SK-N-MC (cell line): ENCODE measurements at regions not wholly inside any gene's neighbourhood (a gene's known extent, or its start where the extent isn't known, plus 50 kb on each side); places are given as distances from the start of the nearest gene placed in this dataset.

Experiments used
- DNase-seq: peaks from one replicate; pipeline ENCODE4 v3.0.0-alpha.2; 2011; ENCODE audit warnings: low read depth, low spot score
- H3K27ac ChIP-seq: fragments of 200-600 bp; sonication (generic); 2 replicates; pipeline ENCODE4 v1.5.1; 2016; ENCODE audit warnings: mixed run types
- H3K36me3 ChIP-seq: fragments of 200-600 bp; sonication (generic); 2 replicates; pipeline ENCODE4 v1.6.1; 2017; ENCODE audit warnings: antibody characterized with exemption, low read length, mixed read lengths; ENCODE audit not compliant: insufficient read depth
- H3K4me3 ChIP-seq: fragments of 200-600 bp; sonication (generic); 2 replicates; pipeline ENCODE4 v1.5.1; 2016
- H3K9ac ChIP-seq: fragments of 200-600 bp; sonication (generic); 2 replicates; pipeline ENCODE4 v1.8.0; 2017; ENCODE audit warnings: mixed run types, mixed read lengths; ENCODE audit not compliant: insufficient read length
- H3K9me3 ChIP-seq: fragments of 200-600 bp; sonication (generic); 2 replicates; pipeline ENCODE4 v1.6.1; 2017; ENCODE audit warnings: low read depth, mild to moderate bottlenecking, antibody characterized with exemption, low read length, moderate library complexity, mixed read lengths
- EZH2 ChIP-seq: fragments of 200-600 bp; sonication (generic); IDR thresholded peaks from one replicate; pipeline ENCODE4 v1.6.1; 2017; ENCODE audit warnings: antibody characterized with exemption
- FOXP2 ChIP-seq: optimal IDR thresholded peaks from 2 replicates; pipeline ENCODE3; 2011; ENCODE audit warnings: mild to moderate bottlenecking, moderate library complexity; ENCODE audit not compliant: insufficient read depth; ENCODE audit errors: extremely low read length, control extremely low read depth
- POLR2AphosphoS5 ChIP-seq: IDR thresholded peaks from 2 replicates; pipeline ENCODE4 v1.6.1; 2012; ENCODE audit warnings: mild to moderate bottlenecking, low read depth, low read length, borderline replicate concordance

- no peaks in the 10 kb centered on the region for H3K9me3 ChIP-seq
- no peaks in the 10 kb centered on the region for H3K36me3 ChIP-seq
- no peak overlapping the region for H3K27ac ChIP-seq
- no peak overlapping the region for H3K9ac ChIP-seq
- TF ChIP-seq POLR2AphosphoS5 (no peak), EZH2 (no peak), FOXP2 (no peak)
- no peak for DNase-seq
- no peak overlapping the region for H3K4me3 ChIP-seq
Observed at GRCh38 chr2:226583715-226584114, 215.9 kb downstream of the IRS1 start.

GRCh38 chr2:226581661-226582060 lies 218.0 kb downstream of the IRS1 start:
- H3K9me3 ChIP-seq = no peaks in the 10 kb centered on the region
- H3K9ac ChIP-seq = no peak overlapping the region
- no peak for DNase-seq
- no peaks in the 10 kb centered on the region for H3K36me3 ChIP-seq
- no peak overlapping the region for H3K4me3 ChIP-seq
- TF ChIP-seq FOXP2 (no peak), POLR2AphosphoS5 (no peak), EZH2 (no peak)
- H3K27ac ChIP-seq = no peak overlapping the region

DNA sequence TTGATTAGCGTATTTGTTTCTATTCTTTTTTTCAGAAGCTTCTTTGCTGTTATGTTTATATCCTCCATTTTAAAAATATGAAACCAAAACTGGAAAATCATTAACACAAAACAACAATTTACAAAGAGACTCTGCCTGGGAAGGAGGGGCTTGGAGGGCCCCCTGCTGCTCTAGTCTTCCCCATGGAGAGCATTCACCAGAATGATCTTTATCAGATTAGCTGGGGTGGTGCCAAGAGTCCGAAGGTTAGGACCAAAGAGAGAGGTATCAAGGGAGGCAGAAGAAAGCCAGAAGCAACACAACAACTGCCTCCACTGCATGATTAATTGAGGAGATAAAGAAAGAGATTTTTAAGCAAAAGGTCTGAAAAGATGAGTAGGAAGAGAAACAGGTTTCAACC lies 218.6 kb downstream of the IRS1 start:
- Histone ChIP-seq H3K9ac (no peak overlapping the region), H3K27ac (no peak overlapping the region), H3K4me3 (no peak overlapping the region), H3K36me3 (no peaks in the 10 kb centered on the region), H3K9me3 (no peaks in the 10 kb centered on the region)
- no peak for DNase-seq
- TF ChIP-seq EZH2 (no peak), FOXP2 (no peak), POLR2AphosphoS5 (no peak)

DNA sequence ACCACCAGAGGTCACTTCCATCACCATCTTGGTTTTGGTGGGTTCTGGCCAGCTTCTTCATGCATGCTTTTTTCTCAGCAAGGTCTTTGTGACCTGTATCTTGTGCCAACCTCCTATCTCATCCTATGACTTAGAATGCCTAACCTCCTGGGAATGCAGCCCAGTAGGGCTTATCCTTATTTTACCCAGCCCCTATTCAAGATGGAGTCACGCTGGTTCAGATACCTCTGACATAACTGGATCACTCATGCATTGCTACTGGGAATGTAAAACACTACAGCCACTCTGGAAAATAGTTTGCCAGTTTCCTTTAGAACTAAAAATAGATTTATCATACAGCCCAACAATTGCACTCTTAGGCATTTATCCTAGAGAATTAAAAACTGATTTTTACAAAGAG lies 219.2 kb downstream of the IRS1 start:
- TF ChIP-seq FOXP2 = no peak
- no peak for TF ChIP-seq POLR2AphosphoS5
- TF ChIP-seq EZH2 = no peak
- H3K9me3 ChIP-seq = no peaks in the 10 kb centered on the region
- H3K4me3 ChIP-seq = no peak overlapping the region
- H3K9ac ChIP-seq = no peak overlapping the region
- no peaks in the 10 kb centered on the region for H3K36me3 ChIP-seq
- DNase-seq = no peak
- H3K27ac ChIP-seq = no peak overlapping the region

DNA sequence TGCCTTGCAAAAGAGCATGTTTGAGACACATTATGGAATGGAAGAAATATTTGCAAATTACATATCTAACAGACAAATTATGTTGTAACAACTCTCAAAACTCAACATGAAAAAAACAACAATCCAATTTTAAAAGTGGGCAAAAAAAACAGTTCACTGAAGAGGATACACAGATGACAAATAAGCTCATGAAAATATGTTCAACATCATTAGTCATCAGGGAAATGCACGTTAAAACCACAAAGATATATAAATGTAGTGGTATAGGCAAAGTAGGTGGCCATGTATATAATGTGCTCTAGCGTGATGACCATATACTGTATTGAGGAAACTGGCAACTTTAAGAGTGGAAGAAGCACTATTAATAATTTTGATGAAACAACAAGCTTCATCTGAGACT lies 220.1 kb downstream of the IRS1 start:
- Histone ChIP-seq H3K27ac (no peak overlapping the region), H3K9me3 (no peaks in the 10 kb centered on the region), H3K4me3 (no peak overlapping the region), H3K36me3 (no peaks in the 10 kb centered on the region), H3K9ac (no peak overlapping the region)
- no peak for DNase-seq
- TF ChIP-seq EZH2 = no peak
- TF ChIP-seq FOXP2 = no peak
- no peak for TF ChIP-seq POLR2AphosphoS5

DNA sequence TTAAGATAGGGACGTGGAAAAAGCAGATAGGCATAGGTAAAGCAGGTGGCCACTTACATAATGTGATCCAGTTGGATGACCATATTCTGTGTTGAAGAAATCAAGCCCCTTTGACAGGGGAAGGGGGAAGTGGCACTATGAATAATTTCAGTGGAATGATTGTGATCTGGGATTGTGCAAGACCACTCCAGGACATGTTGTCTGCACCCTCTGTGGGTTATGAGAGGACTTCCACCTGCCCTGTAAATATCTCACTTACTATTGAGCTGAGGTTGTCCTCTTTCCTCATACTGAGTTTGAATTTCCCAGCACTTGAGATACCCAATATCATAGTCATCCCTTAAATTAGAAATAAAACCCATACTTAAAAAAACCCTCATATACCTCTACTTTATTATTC lies 220.7 kb downstream of the IRS1 start:
- Histone ChIP-seq H3K4me3 (no peak overlapping the region), H3K9me3 (no peaks in the 10 kb centered on the region), H3K9ac (no peak overlapping the region), H3K27ac (no peak overlapping the region), H3K36me3 (no peaks in the 10 kb centered on the region)
- TF ChIP-seq POLR2AphosphoS5 = no peak
- no peak for DNase-seq

- TF ChIP-seq FOXP2 (no peak), EZH2 (no peak), POLR2AphosphoS5 (no peak)
- no peak for DNase-seq
- H3K27ac ChIP-seq = no peak overlapping the region
- no peak overlapping the region for H3K9ac ChIP-seq
- no peaks in the 10 kb centered on the region for H3K36me3 ChIP-seq
- H3K9me3 ChIP-seq = no peaks in the 10 kb centered on the region
- H3K4me3 ChIP-seq = no peak overlapping the region
Observed at GRCh38 chr2:226578373-226578772, 221.2 kb downstream of the IRS1 start.

- DNase-seq = no peak
- Histone ChIP-seq H3K4me3 (no peak overlapping the region), H3K27ac (no peak overlapping the region), H3K9ac (no peak overlapping the region), H3K36me3 (no peaks in the 10 kb centered on the region), H3K9me3 (no peaks in the 10 kb centered on the region)
- no peak for TF ChIP-seq FOXP2
- no peak for TF ChIP-seq POLR2AphosphoS5
- TF ChIP-seq EZH2 = no peak
Observed at GRCh38 chr2:226575928-226576327, 223.7 kb downstream of the IRS1 start.

DNA sequence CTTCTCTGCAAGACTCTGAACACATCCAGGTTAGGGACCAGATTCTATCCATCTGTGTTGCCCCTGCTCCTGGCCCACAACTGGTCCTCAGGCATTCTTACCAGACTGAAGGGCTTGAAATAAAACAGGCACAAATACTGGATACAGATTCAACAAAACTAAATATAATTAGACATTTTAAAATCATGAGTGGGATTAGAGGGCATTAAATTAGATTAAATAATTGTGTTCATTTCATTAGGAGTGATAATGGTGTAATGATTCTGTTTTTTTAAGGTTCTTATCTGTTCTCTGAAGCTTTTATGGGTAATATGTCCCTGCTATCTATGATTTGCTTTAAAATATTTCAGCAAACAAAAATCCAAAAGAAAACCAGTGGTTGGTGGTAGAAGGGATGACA lies 226.5 kb downstream of the IRS1 start:
- Histone ChIP-seq H3K36me3 (no peaks in the 10 kb centered on the region), H3K9me3 (no peaks in the 10 kb centered on the region), H3K9ac (no peak overlapping the region), H3K27ac (no peak overlapping the region), H3K4me3 (no peak overlapping the region)
- no peak for TF ChIP-seq POLR2AphosphoS5
- no peak for TF ChIP-seq EZH2
- TF ChIP-seq FOXP2 = no peak
- DNase-seq = no peak

- Histone ChIP-seq H3K9ac (no peak overlapping the region), H3K9me3 (no peaks in the 10 kb centered on the region; the same call in 1 of the 2 replicates), H3K27ac (no peak overlapping the region), H3K36me3 (no peaks in the 10 kb centered on the region), H3K4me3 (no peak overlapping the region)
- TF ChIP-seq EZH2 (no peak), POLR2AphosphoS5 (no peak), FOXP2 (no peak)
- no peak for DNase-seq
Observed at GRCh38 chr2:226564667-226565066, 235.0 kb downstream of the IRS1 start.
